ENCODE measurements at regions not wholly inside any gene's neighbourhood (a gene's known extent, or its start where the extent isn't known, plus 50 kb on each side); places are given as distances from the start of the nearest gene placed in this dataset.

DNA sequence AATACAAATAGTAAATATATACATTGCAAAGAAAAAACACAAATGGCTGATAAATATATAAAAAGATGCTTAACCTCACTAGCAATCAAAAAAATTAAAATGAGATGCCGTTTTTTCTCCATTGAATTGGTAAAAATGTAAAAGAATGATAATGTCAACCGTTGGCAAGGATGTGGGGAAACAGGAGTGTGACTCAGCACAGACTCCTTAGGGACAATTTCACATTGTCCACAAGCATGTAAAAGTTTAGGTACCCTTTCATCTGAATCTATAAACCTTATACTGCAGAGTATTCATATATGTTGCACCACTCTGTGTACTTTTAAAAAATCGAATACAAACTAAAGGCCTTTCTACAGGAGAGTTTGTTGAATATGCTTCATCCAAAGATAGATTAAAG lies 143.1 kb upstream of the RREB1 start:
- Mint-ChIP-seq H3K36me3 (ENCODE audit: insufficient read depth, unreplicated experiment) (no peaks in the 10 kb centered on the region), H3K4me3 (ENCODE audit: unreplicated experiment) (no peak overlapping the region), H3K9me3 (ENCODE audit: unreplicated experiment) (no peaks in the 10 kb centered on the region), H3K4me1 (ENCODE audit: insufficient read depth, unreplicated experiment) (peaks cover 5% of the 10 kb centered on the region), H3K27ac (ENCODE audit: low read depth, unreplicated experiment) (no peak overlapping the region), H3K27me3 (ENCODE audit: insufficient read depth, unreplicated experiment) (no peaks in the 10 kb centered on the region)
- no peak for DNase-seq (ENCODE audit: unreplicated experiment)
- CTCF ChIA-PET: interaction anchor here (0.6 kb wide), 1 partner anchor 24 kb away, joined by 4 read pairs; no protein-coding TSS in a partner anchor
- no TSS peak for BruUV-seq (replicated peaks)
- intact Hi-C loops (cut with micrococcal nuclease): no loop called here
- no peak for TF ChIP-seq CTCF (IDR thresholded peaks at IDR 0.05; ENCODE audit: unreplicated experiment)
- POLR2A ChIA-PET: interaction anchor here (0.8 kb wide), 2 partner anchors 14 to 176 kb away, joined by 3 read pairs; no protein-coding TSS in a partner anchor

DNA sequence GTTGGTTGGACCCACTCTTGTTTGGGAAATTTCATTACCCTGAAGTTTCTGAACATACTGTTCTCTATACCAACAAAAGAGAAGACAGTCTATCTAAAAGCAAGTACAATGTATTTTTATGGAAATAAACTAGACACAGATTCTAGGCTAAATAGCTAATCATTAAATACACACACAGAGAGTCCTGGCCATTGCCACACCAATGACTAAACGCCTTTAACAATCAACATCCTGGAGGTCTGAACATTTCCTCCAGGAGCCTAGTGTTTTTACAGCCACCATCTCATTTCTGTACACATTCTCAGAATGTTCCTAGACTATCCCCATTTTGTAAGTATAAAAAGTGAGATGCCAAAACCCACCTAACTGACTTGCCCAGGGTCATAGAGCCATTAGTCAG lies 141.6 kb upstream of the RREB1 start:
- Mint-ChIP-seq H3K4me1 (ENCODE audit: insufficient read depth, unreplicated experiment) (peaks cover 11% of the 10 kb centered on the region), H3K27me3 (ENCODE audit: insufficient read depth, unreplicated experiment) (no peaks in the 10 kb centered on the region), H3K9me3 (ENCODE audit: unreplicated experiment) (no peaks in the 10 kb centered on the region), H3K27ac (ENCODE audit: low read depth, unreplicated experiment) (no peak overlapping the region), H3K36me3 (ENCODE audit: insufficient read depth, unreplicated experiment) (no peaks in the 10 kb centered on the region), H3K4me3 (ENCODE audit: unreplicated experiment) (no peak overlapping the region)
- ChIA-PET POLR2A (interaction anchor here (0.7 kb wide), 1 partner anchor 214 kb away, joined by 4 read pairs; no protein-coding TSS in a partner anchor), CTCF (no interaction called here)
- no TSS peak for BruUV-seq (replicated peaks)
- intact Hi-C loops (cut with micrococcal nuclease): no loop called here
- no peak for DNase-seq (ENCODE audit: unreplicated experiment)
- no peak for TF ChIP-seq CTCF (IDR thresholded peaks at IDR 0.05; ENCODE audit: unreplicated experiment)

- intact Hi-C loops (cut with micrococcal nuclease): no loop called here
- no TSS peak for BruUV-seq (replicated peaks)
- CTCF ChIA-PET: no interaction called here
- H3K27me3 Mint-ChIP-seq (ENCODE audit: insufficient read depth, unreplicated experiment): no peaks in the 10 kb centered on the region
- DNase-seq (ENCODE audit: unreplicated experiment): no peak
- H3K27ac Mint-ChIP-seq (ENCODE audit: low read depth, unreplicated experiment): no peak overlapping the region
- H3K9me3 Mint-ChIP-seq (ENCODE audit: unreplicated experiment): no peaks in the 10 kb centered on the region
- TF ChIP-seq CTCF (IDR thresholded peaks at IDR 0.05; ENCODE audit: unreplicated experiment): no peak
- H3K36me3 Mint-ChIP-seq (ENCODE audit: insufficient read depth, unreplicated experiment): no peaks in the 10 kb centered on the region
- no peak overlapping the region for H3K4me3 Mint-ChIP-seq (ENCODE audit: unreplicated experiment)
- peaks cover 11% of the 10 kb centered on the region for H3K4me1 Mint-ChIP-seq (ENCODE audit: insufficient read depth, unreplicated experiment)
- POLR2A ChIA-PET: interaction anchor here (0.7 kb wide), 1 partner anchor 214 kb away, joined by 4 read pairs; no protein-coding TSS in a partner anchor
Measured at GRCh38 chr6:6966569-6966968, 141.2 kb upstream of the RREB1 start.

DNA sequence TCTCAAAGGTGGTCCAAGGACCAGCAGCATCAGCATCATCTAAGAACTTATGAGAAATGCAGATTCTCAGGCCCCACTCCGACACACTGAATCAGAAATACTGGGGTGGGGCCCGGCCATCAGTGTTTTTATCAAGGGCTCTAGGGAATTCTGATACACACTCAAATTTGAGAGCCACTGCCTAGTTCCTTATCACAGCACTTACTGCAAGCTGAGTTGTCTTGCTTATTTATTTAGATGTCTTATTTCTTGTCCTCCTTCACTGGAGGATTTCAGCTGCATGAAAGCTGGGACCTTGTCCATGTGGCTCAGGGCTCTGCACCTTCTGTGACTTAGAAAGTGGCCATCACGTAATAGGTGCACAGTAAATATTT lies 139.4 kb upstream of the RREB1 start:
- CTCF ChIA-PET: interaction anchor here (0.7 kb wide), 1 partner anchor 178 kb away, joined by 3 read pairs; no protein-coding TSS in a partner anchor
- no peaks in the 10 kb centered on the region for H3K27me3 Mint-ChIP-seq (ENCODE audit: insufficient read depth, unreplicated experiment)
- H3K27ac Mint-ChIP-seq (ENCODE audit: low read depth, unreplicated experiment): no peak overlapping the region
- DNase-seq (ENCODE audit: unreplicated experiment): no peak
- intact Hi-C loops (cut with micrococcal nuclease): no loop called here
- POLR2A ChIA-PET: interaction anchor here (1.7 kb wide), 1 partner anchor 90 kb away, joined by 5 read pairs; no protein-coding TSS in a partner anchor
- no peak overlapping the region for H3K4me3 Mint-ChIP-seq (ENCODE audit: unreplicated experiment)
- H3K36me3 Mint-ChIP-seq (ENCODE audit: insufficient read depth, unreplicated experiment): no peaks in the 10 kb centered on the region
- H3K4me1 Mint-ChIP-seq (ENCODE audit: insufficient read depth, unreplicated experiment): peaks cover 18% of the 10 kb centered on the region
- BruUV-seq (replicated peaks): no TSS peak
- no peaks in the 10 kb centered on the region for H3K9me3 Mint-ChIP-seq (ENCODE audit: unreplicated experiment)
- TF ChIP-seq CTCF (IDR thresholded peaks at IDR 0.05; ENCODE audit: unreplicated experiment): no peak

Data from MCF 10A (cell line).